ENCODE measurements at regions not wholly inside any gene's neighbourhood (a gene's known extent, or its start where the extent isn't known, plus 50 kb on each side); places are given as distances from the start of the nearest gene placed in this dataset.

GRCh38 chr3:55241098-55241497 lies 246.0 kb downstream of the WNT5A start (continued):
- no peak for TF ChIP-seq TFAP4 (CRISPR knock-in tag; IDR thresholded peaks at IDR 0.05; ENCODE audit: borderline replicate concordance)
- no peak for TF ChIP-seq ZBTB49 (CRISPR knock-in tag; IDR thresholded peaks at IDR 0.05; ENCODE audit: borderline replicate concordance)
- TF ChIP-seq THAP7 (CRISPR knock-in tag; IDR thresholded peaks at IDR 0.05): no peak
- no peak for TF ChIP-seq FOXK2 (conservative IDR thresholded peaks at IDR 0.05 in 1 of 2, IDR thresholded peaks at IDR 0.05 in 1 of 2; ENCODE audit: low read depth in 2 of 2)
- TF ChIP-seq MEF2A (IDR thresholded peaks at IDR 0.05; ENCODE audit: control insufficient read depth, low read depth, low read length): no peak
- no peak for TF ChIP-seq ZBTB26 (CRISPR knock-in tag; IDR thresholded peaks at IDR 0.05)
- no peak for TF ChIP-seq MXD1 (CRISPR knock-in tag; IDR thresholded peaks at IDR 0.05; ENCODE audit: borderline replicate concordance, poor library complexity, severe bottlenecking)
- no peak for TF ChIP-seq STAT5B (CRISPR knock-in tag; IDR thresholded peaks at IDR 0.05)
